ENCODE measurements at regions not wholly inside any gene's neighbourhood (a gene's known extent, or its start where the extent isn't known, plus 50 kb on each side); places are given as distances from the start of the nearest gene placed in this dataset.

GRCh38 chr18:56448751-56449150 is 189.6 kb downstream of the TXNL1 start:
- Histone ChIP-seq H4K91ac (ENCODE audit: insufficient read depth, low read depth, low read length) (no peak overlapping the region), H3K4me1 (ENCODE audit: control insufficient read depth, insufficient read depth, low read length) (no peaks in the 10 kb centered on the region), H2AK9ac (replicated peaks; ENCODE audit: low read depth, low read length, poor library complexity) (no peak overlapping the region), H3K18ac (ENCODE audit: low read depth, low read length) (no peak overlapping the region), H4K20me1 (ENCODE audit: insufficient read depth, low read length) (no peaks in the 10 kb centered on the region), H3K23ac (ENCODE audit: low read depth, low read length) (no peak overlapping the region), H2AK5ac (ENCODE audit: low read depth, low read length) (no peak overlapping the region), H3K27ac (ENCODE audit: insufficient read depth, low read length) (no peak overlapping the region), H2BK5ac (ENCODE audit: low read depth, low read length, poor library complexity, severe bottlenecking) (no peak overlapping the region), H3K9me3 (ENCODE audit: control insufficient read depth, insufficient read depth, low read length) (no peaks in the 10 kb centered on the region), H2AFZ (replicated peaks; ENCODE audit: low read length, poor library complexity) (no peak overlapping the region), H2BK15ac (ENCODE audit: low read depth, low read length) (no peak overlapping the region), H4K8ac (ENCODE audit: low read depth in 2 of 2, low read length in 2 of 2) (no peak overlapping the region), H3K36me3 (ENCODE audit: control insufficient read depth, insufficient read depth, low read length) (no peaks in the 10 kb centered on the region), H3K56ac (ENCODE audit: extremely low read depth, insufficient read depth, low read length) (no peak overlapping the region), H3K27me3 (ENCODE audit: control insufficient read depth, insufficient read depth, low read length) (peaks cover 2% of the 10 kb centered on the region; the same call in 1 of the 2 replicates), H3K4me3 (ENCODE audit: insufficient read depth, low read depth, low read length) (no peak overlapping the region), H3K79me1 (ENCODE audit: low read depth in 1 of 2, low read length in 2 of 2) (no peaks in the 10 kb centered on the region), H3K4me2 (ENCODE audit: low read depth, low read length) (no peak overlapping the region), H2BK120ac (ENCODE audit: low read depth, low read length) (no peak overlapping the region), H2BK20ac (ENCODE audit: low read depth, low read length) (no peak overlapping the region), H4K5ac (ENCODE audit: low read depth, low read length) (no peak overlapping the region), H3K4ac (ENCODE audit: low read depth, low read length) (no peak overlapping the region), H3K9ac (ENCODE audit: low read depth, low read length) (no peak overlapping the region), H3K14ac (replicated peaks; ENCODE audit: low read depth, low read length) (0 out of 2 replicates have a peak overlapping the region, but pooled peaks have one; percentile 21), H3K9me1 (ENCODE audit: insufficient read depth, low read length) (no peaks in the 10 kb centered on the region)
- dilution Hi-C loops (cut with HindIII; ENCODE audit: low sequenced_read_pairs, unreplicated experiment) (no loop called here), in situ Hi-C loops (cut with MboI; ENCODE audit: low sequenced_read_pairs) (no loop called here), intact Hi-C loops (cut with micrococcal nuclease) (no loop called here)
- POLR2A ChIA-PET (ENCODE audit: unreplicated experiment): no interaction called here
- no TSS peak for BruUV-seq (replicated peaks)
- DNase-seq: no peak
- CTCF ChIA-PET: no interaction called here
- no peak for TF ChIP-seq CHD1 (IDR thresholded peaks at IDR 0.05; ENCODE audit: low read depth, low read length)
- no peak for TF ChIP-seq RFX5 (IDR thresholded peaks at IDR 0.05; ENCODE audit: low read depth, low read length)
- no peak for TF ChIP-seq USF2 (IDR thresholded peaks at IDR 0.05; ENCODE audit: low read depth, low read length)
- TF ChIP-seq CEBPB (IDR thresholded peaks at IDR 0.05; ENCODE audit: low read depth, low read length): no peak
- TF ChIP-seq RCOR1 (IDR thresholded peaks at IDR 0.05; ENCODE audit: insufficient replicate concordance, low read length): no peak
- TF ChIP-seq CTCF (conservative IDR thresholded peaks at IDR 0.05; ENCODE audit: low read depth, low read length): no peak
- TF ChIP-seq ELK1 (IDR thresholded peaks at IDR 0.05; ENCODE audit: borderline replicate concordance, low read depth, low read length): no peak
- TF ChIP-seq BHLHE40 (IDR thresholded peaks at IDR 0.05; ENCODE audit: low read depth, low read length): no peak
- no peak for TF ChIP-seq FOS (IDR thresholded peaks at IDR 0.05; ENCODE audit: low read depth, low read length)
- TF ChIP-seq NFE2L2 (IDR thresholded peaks at IDR 0.05; ENCODE audit: low read depth, low read length): no peak
- no peak for TF ChIP-seq MXI1 (IDR thresholded peaks at IDR 0.05; ENCODE audit: borderline replicate concordance, low read depth, low read length)
- TF ChIP-seq MAZ (IDR thresholded peaks at IDR 0.05; ENCODE audit: borderline replicate concordance, low read depth, low read length): no peak
- TF ChIP-seq MAFK (IDR thresholded peaks at IDR 0.05; ENCODE audit: low read depth, low read length): no peak
- no peak for TF ChIP-seq POLR2A (IDR thresholded peaks at IDR 0.05; ENCODE audit: low read depth, low read length)
- no peak for TF ChIP-seq RAD21 (IDR thresholded peaks at IDR 0.05; ENCODE audit: low read length)
- WGBS, 2 experiments (ENCODE audit: extremely low coverage in 2 of 2, insufficient read length in 1 of 2): no CpG with 5 or more reads among the region's 5 CpGs
- ATAC-seq (ENCODE audit: low read depth): no peak

Measured in IMR-90 (cell line).